CD14-positive monocyte (primary cell): ENCODE measurements at regions not wholly inside any gene's neighbourhood (a gene's known extent, or its start where the extent isn't known, plus 50 kb on each side); places are given as distances from the start of the nearest gene placed in this dataset.

Experiments
- DNase-seq, 3 donors: peaks; one replicate each; pipeline ENCODE4 v3.0.0-alpha.2; 2011 to 2022
- H2AFZ ChIP-seq: 2 replicates; pipeline ENCODE4 v1.6.0; 2012; ENCODE audit warnings: mild to moderate bottlenecking, low read depth, low read length, inconsistent platforms; ENCODE audit not compliant: insufficient read depth, poor library complexity, severe bottlenecking
- H3K27ac ChIP-seq, 2 donors: 1 replicate in 1 of 2; 2 replicates in 1 of 2; pipeline ENCODE4 v1.5.1; 2012 to 2013; ENCODE audit warnings: low read length in 2 of 2, control low read depth in 1 of 2, inconsistent platforms in 1 of 2, low read depth in 1 of 2, mild to moderate bottlenecking in 1 of 2
- H3K27me3 ChIP-seq, 2 donors: one replicate each; pipeline versions ENCODE4 v1.6.0 to v1.6.1; 2011 to 2013; ENCODE audit warnings: low read length in 2 of 2; ENCODE audit not compliant: control insufficient read depth in 2 of 2, insufficient read depth in 2 of 2
- H3K36me3 ChIP-seq, 2 donors: replicated peaks in 1 of 2; 1 replicate in 1 of 2; 2 replicates in 1 of 2; pipeline versions ENCODE4 v1.5.1 to v1.6.1; 2012 to 2013; ENCODE audit warnings: low read length in 2 of 2, control low read depth in 1 of 2, inconsistent platforms in 1 of 2, mild to moderate bottlenecking in 1 of 2; ENCODE audit not compliant: insufficient read depth in 2 of 2, control insufficient read depth in 1 of 2
- H3K4me1 ChIP-seq, 2 donors: 1 replicate in 1 of 2; 2 replicates in 1 of 2; pipeline versions ENCODE4 v1.5.1 to v1.6.1; 2012 to 2013; ENCODE audit warnings: low read length in 2 of 2, control low read depth in 1 of 2, inconsistent platforms in 1 of 2, mild to moderate bottlenecking in 1 of 2, moderate library complexity in 1 of 2; ENCODE audit not compliant: insufficient read depth in 2 of 2, control insufficient read depth in 1 of 2
- H3K4me2 ChIP-seq: replicated peaks from 2 replicates; pipeline ENCODE3; 2012; ENCODE audit warnings: low read length, moderate library complexity, mild to moderate bottlenecking; ENCODE audit not compliant: poor library complexity, severe bottlenecking; ENCODE audit errors: extremely low read depth
- H3K4me3 ChIP-seq, 3 experiments: fragments of 200-600 bp in 1 of 3; sonication (generic) in 1 of 3; replicated peaks in 1 of 3; 1 replicate in 2 of 3; 2 replicates in 1 of 3; pipeline ENCODE4 v1.5.1; 2011 to 2013; ENCODE audit warnings: low read length in 3 of 3, mild to moderate bottlenecking in 3 of 3, control low read depth in 2 of 3, low read depth in 2 of 3, inconsistent platforms in 1 of 3, moderate library complexity in 1 of 3
- H3K79me2 ChIP-seq: 2 replicates; pipeline ENCODE4 v1.6.0; 2012; ENCODE audit warnings: mild to moderate bottlenecking, control low read depth, inconsistent platforms, low read length, moderate library complexity; ENCODE audit not compliant: insufficient read depth
- H3K9ac ChIP-seq: 2 replicates; pipeline ENCODE4 v1.6.0; 2017; ENCODE audit warnings: low read length, mild to moderate bottlenecking; ENCODE audit not compliant: insufficient read depth, poor library complexity, severe bottlenecking
- H3K9me3 ChIP-seq, 2 donors: replicated peaks in 1 of 2; 1 replicate in 1 of 2; 2 replicates in 1 of 2; pipeline versions ENCODE4 v1.5.1 to v1.6.1; 2012 to 2013; ENCODE audit warnings: low read length in 2 of 2, control low read depth in 1 of 2; ENCODE audit not compliant: control insufficient read depth in 1 of 2, insufficient read depth in 1 of 2
- H4K20me1 ChIP-seq: 2 replicates; pipeline ENCODE4 v1.6.0; 2012; ENCODE audit warnings: mild to moderate bottlenecking, low read length, control low read depth, moderate library complexity; ENCODE audit not compliant: insufficient read depth
- H3K27ac Mint-ChIP-seq, 7 donors: one replicate each; pipeline ENCODE4 v1.8.0; 2020; ENCODE audit warnings: mild to moderate bottlenecking in 7 of 7, mixed read lengths in 7 of 7, moderate library complexity in 6 of 7, inconsistent platforms in 2 of 7
- H3K27me3 Mint-ChIP-seq, 3 donors: one replicate each; pipeline ENCODE4 v1.8.0; 2021 to 2022; ENCODE audit warnings: low read depth in 3 of 3, mild to moderate bottlenecking in 3 of 3, mixed read lengths in 3 of 3, moderate library complexity in 3 of 3, inconsistent platforms in 1 of 3
- H3K36me3 Mint-ChIP-seq, 2 donors: one replicate each; pipeline ENCODE4 v1.8.0; 2020; ENCODE audit warnings: mixed read lengths in 2 of 2, inconsistent platforms in 1 of 2, mild to moderate bottlenecking in 1 of 2
- H3K4me1 Mint-ChIP-seq: one replicate; pipeline ENCODE4 v1.8.0; 2020; ENCODE audit warnings: mild to moderate bottlenecking, mixed read lengths
- H3K4me3 Mint-ChIP-seq, 2 donors: one replicate each; pipeline ENCODE4 v1.8.0; 2020; ENCODE audit warnings: mild to moderate bottlenecking in 2 of 2, mixed read lengths in 2 of 2, moderate library complexity in 1 of 2
- H3K9me3 Mint-ChIP-seq, 7 donors: one replicate each; pipeline ENCODE4 v1.8.0; 2020 to 2022; ENCODE audit warnings: mixed read lengths in 7 of 7, mild to moderate bottlenecking in 6 of 7, moderate library complexity in 6 of 7, inconsistent platforms in 2 of 7
- CTCF ChIP-seq: fragments of 200-600 bp; IDR thresholded peaks from one replicate; pipeline ENCODE4 v1.8.0; 2022; ENCODE audit warnings: antibody characterized with exemption, mild to moderate bottlenecking
- WGBS: methylation state at CpG from one replicate; pipeline ENCODE4 v1.1.5; 2013; ENCODE audit warnings: missing lambda C conversion rate; ENCODE audit not compliant: insufficient coverage; 5-methylcytosine and 5-hydroxymethylcytosine counted together
- intact Hi-C, 2 donors: fragments of 100-400 bp; cut with micrococcal nuclease; formaldehyde crosslinking; loops; one replicate each; pipeline versions ENCODE4 v1.15.0 to v1.15.1; 2023

- H3K27ac Mint-ChIP-seq: no peak overlapping the region
- Histone ChIP-seq H3K36me3 (no peaks in the 10 kb centered on the region), H4K20me1 (no peaks in the 10 kb centered on the region), H3K4me3 (no peak overlapping the region), H3K9ac (no peak overlapping the region), H3K79me2 (no peaks in the 10 kb centered on the region), H3K9me3 (peaks cover 5% of the 10 kb centered on the region in 2 donors), H3K27me3 (peaks cover 0 to 10% of the 10 kb centered on the region in 2 donors), H3K27ac (no peak overlapping the region), H3K4me2 (no peak overlapping the region), H2AFZ (no peak overlapping the region), H3K4me1 (no peaks in the 10 kb centered on the region)
- H3K4me3 Mint-ChIP-seq: peak overlapping the region in 1 of 2 donors; percentile 21
- intact Hi-C loops: loop anchor here in 1 of 2 donors (10.0 kb wide), 1 partner anchor 326 kb away; the partner anchor contains the start of gene INHBB
- H3K27me3 Mint-ChIP-seq: peaks cover 13 to 32% (median 17%) of the 10 kb centered on the region in 3 donors
- peaks cover 10 to 30% (median 20%) of the 10 kb centered on the region in 7 donors for H3K9me3 Mint-ChIP-seq
- DNase-seq: no peak
- WGBS: 83% methylated on average over 10 of the region's 12 CpGs
- no peak for TF ChIP-seq CTCF
- no peaks in the 10 kb centered on the region for H3K4me1 Mint-ChIP-seq
- no peaks in the 10 kb centered on the region for H3K36me3 Mint-ChIP-seq
These were observed 65.3 kb upstream of the GLI2 start for GRCh38 chr2:120670371-120670770.

- H3K4me3 Mint-ChIP-seq: no peak overlapping the region
- intact Hi-C loops: loop anchor here in 1 of 2 donors (10.0 kb wide), 1 partner anchor 326 kb away; the partner anchor contains the start of gene INHBB
- no peaks in the 10 kb centered on the region for H3K4me1 Mint-ChIP-seq
- no peak overlapping the region for H3K27ac ChIP-seq
- no peaks in the 10 kb centered on the region for H3K36me3 ChIP-seq
- H3K4me1 ChIP-seq: no peaks in the 10 kb centered on the region
- H3K4me2 ChIP-seq: no peak overlapping the region
- no peak for DNase-seq
- peaks cover 16 to 30% (median 17%) of the 10 kb centered on the region in 3 donors for H3K27me3 Mint-ChIP-seq
- H3K79me2 ChIP-seq: no peaks in the 10 kb centered on the region
- H3K27ac Mint-ChIP-seq: no peak overlapping the region
- no peak overlapping the region for H3K9ac ChIP-seq
- H3K36me3 Mint-ChIP-seq: no peaks in the 10 kb centered on the region
- no peaks in the 10 kb centered on the region for H4K20me1 ChIP-seq
- no peak overlapping the region for H2AFZ ChIP-seq
- no peak for TF ChIP-seq CTCF
- peaks cover 5% of the 10 kb centered on the region in 2 donors for H3K9me3 ChIP-seq
- H3K4me3 ChIP-seq: no peak overlapping the region
- peaks cover 6 to 24% (median 17%) of the 10 kb centered on the region in 7 donors for H3K9me3 Mint-ChIP-seq
- H3K27me3 ChIP-seq: peaks cover 0 to 12% of the 10 kb centered on the region in 2 donors
- 50% methylated on average over 5 of the region's 16 CpGs for WGBS
These were observed 64.7 kb upstream of the GLI2 start for GRCh38 chr2:120670771-120671480.
